PFSK-1 (cell line): ENCODE measurements at regions not wholly inside any gene's neighbourhood (a gene's known extent, or its start where the extent isn't known, plus 50 kb on each side); places are given as distances from the start of the nearest gene placed in this dataset.

ENCODE experiments used
- FOXP2 ChIP-seq: optimal IDR thresholded peaks from 2 replicates; pipeline ENCODE3; 2011; ENCODE audit warnings: borderline replicate concordance, control low read depth, inconsistent platforms; ENCODE audit not compliant: insufficient read depth; ENCODE audit errors: extremely low read length, extremely low read depth
- POLR2AphosphoS5 ChIP-seq: IDR thresholded peaks from 2 replicates; pipeline ENCODE4 v1.6.1; 2012; ENCODE audit warnings: low read depth, mild to moderate bottlenecking, control low read depth, low read length, moderate library complexity
- REST ChIP-seq, 2 experiments: IDR thresholded peaks; 2 replicates each; pipeline versions ENCODE4 v1.6.1 to v1.8.0; 2011 to 2012; ENCODE audit warnings: low read depth in 2 of 2, low read length in 2 of 2, control low read depth in 1 of 2, inconsistent platforms in 1 of 2, mild to moderate bottlenecking in 1 of 2, moderate library complexity in 1 of 2; ENCODE audit not compliant: insufficient read depth in 1 of 2
- SIN3A ChIP-seq: IDR thresholded peaks from 2 replicates; pipeline ENCODE4 v1.6.1; 2012; ENCODE audit warnings: mild to moderate bottlenecking, low read length, moderate library complexity, borderline replicate concordance; ENCODE audit not compliant: insufficient read depth
- TAF1 ChIP-seq: IDR thresholded peaks from 2 replicates; pipeline ENCODE4 v1.6.1; 2012; ENCODE audit warnings: low read length, control low read depth, borderline replicate concordance; ENCODE audit not compliant: insufficient read depth

- TF ChIP-seq REST (IDR thresholded peaks at IDR 0.05; ENCODE audit: insufficient read depth in 1 of 2, low read depth in 2 of 2, low read length in 2 of 2), result no peak
Observed at GRCh38 chr16:86031141-86031678, 132.2 kb downstream of the IRF8 start.

GRCh38 chr16:86033016-86033474, 134.1 kb downstream of the IRF8 start:
- TF ChIP-seq TAF1 (no peak), SIN3A (no peak), POLR2AphosphoS5 (no peak), FOXP2 (no peak), REST (IDR thresholded peaks at IDR 0.05; ENCODE audit: insufficient read depth in 1 of 2, low read depth in 2 of 2, low read length in 2 of 2) (no peak)

- TF ChIP-seq FOXP2 (no peak), REST (IDR thresholded peaks at IDR 0.05; ENCODE audit: insufficient read depth in 1 of 2, low read depth in 2 of 2, low read length in 2 of 2) (no peak), POLR2AphosphoS5 (no peak), SIN3A (no peak)
Observed at GRCh38 chr16:86033971-86034370, 135.0 kb downstream of the IRF8 start.

- TF ChIP-seq REST (IDR thresholded peaks at IDR 0.05; ENCODE audit: insufficient read depth in 1 of 2, low read depth in 2 of 2, low read length in 2 of 2) (no peak), TAF1 (no peak), FOXP2 (no peak), POLR2AphosphoS5 (no peak), SIN3A (no peak)
Observed at GRCh38 chr16:86034421-86034919, 135.5 kb downstream of the IRF8 start.

- TF ChIP-seq TAF1, result no peak
Observed at GRCh38 chr16:86035906-86036305, 136.9 kb downstream of the IRF8 start.
